SU-DHL-6 (cell line): ENCODE measurements at regions not wholly inside any gene's neighbourhood (a gene's known extent, or its start where the extent isn't known, plus 50 kb on each side); places are given as distances from the start of the nearest gene placed in this dataset.

Source experiments
- H2AFZ ChIP-seq: fragments of 200-600 bp; sonication (generic); 2 replicates; pipeline ENCODE4 v1.6.1; 2014; ENCODE audit warnings: low read depth, mild to moderate bottlenecking, moderate library complexity, mixed read lengths, antibody characterized with exemption, low read length; ENCODE audit not compliant: severe bottlenecking
- H3F3A ChIP-seq: fragments of 200-600 bp; shearing (Covaris generic); 2 replicates; pipeline ENCODE4 v1.6.0; 2016; ENCODE audit warnings: antibody characterized with exemption, mild to moderate bottlenecking; ENCODE audit not compliant: insufficient read depth
- H3K27ac ChIP-seq: fragments of 200-600 bp; sonication (generic); 2 replicates; pipeline ENCODE4 v1.5.1; 2016; ENCODE audit warnings: low read depth, mild to moderate bottlenecking, low read length, moderate library complexity, mixed read lengths
- H3K27me3 ChIP-seq: fragments of 200-600 bp; sonication (generic), shearing (Covaris generic); 2 replicates; pipeline ENCODE4 v1.6.0; 2014; ENCODE audit warnings: mild to moderate bottlenecking, low read length
- H3K36me3 ChIP-seq: fragments of 200-600 bp; sonication (generic); 2 replicates; pipeline ENCODE4 v1.6.1; 2014; ENCODE audit warnings: mild to moderate bottlenecking, low read length, mixed read lengths
- H3K4me2 ChIP-seq: fragments of 300-600, 200-600 bp; shearing (Covaris generic), sonication (generic); 2 replicates; pipeline ENCODE4 v1.6.0; 2014; ENCODE audit warnings: low read length, low read depth, mild to moderate bottlenecking; ENCODE audit not compliant: poor library complexity, severe bottlenecking
- H3K4me3 ChIP-seq: fragments of 200-600 bp; sonication (generic); 2 replicates; pipeline ENCODE4 v1.5.1; 2014; ENCODE audit warnings: antibody characterized with exemption, low read length, mild to moderate bottlenecking, mixed read lengths; ENCODE audit not compliant: insufficient read depth, poor library complexity, severe bottlenecking
- H3K79me2 ChIP-seq: fragments of 200-600 bp; sonication (generic); 2 replicates; pipeline ENCODE4 v1.6.1; 2014; ENCODE audit warnings: mild to moderate bottlenecking, low read length, moderate library complexity; ENCODE audit not compliant: insufficient read depth
- H3K9ac ChIP-seq: fragments of 200-600 bp; sonication (generic); 2 replicates; pipeline ENCODE4 v1.7.0; 2014; ENCODE audit warnings: mild to moderate bottlenecking, low read length
- H3K9me2 ChIP-seq: fragments of 200-600 bp; sonication (generic); replicated peaks from 2 replicates; pipeline ENCODE4 v1.6.1; 2014; ENCODE audit warnings: low read length; ENCODE audit not compliant: insufficient read depth
- H3K9me3 ChIP-seq: fragments of 200-600 bp; sonication (generic); 2 replicates; pipeline ENCODE4 v1.6.1; 2014; ENCODE audit warnings: low read length, mixed read lengths; ENCODE audit not compliant: insufficient read depth
- H4K20me1 ChIP-seq: fragments of 200-600 bp; sonication (generic); 2 replicates; pipeline ENCODE4 v1.6.1; 2014; ENCODE audit warnings: low read depth, mild to moderate bottlenecking, antibody characterized with exemption, low read length, moderate library complexity, mixed read lengths
- CTCF ChIP-seq: fragments of 200-600 bp; sonication (generic); IDR thresholded peaks from one replicate; pipeline ENCODE4 v1.5.1; 2017; ENCODE audit warnings: antibody characterized with exemption, mild to moderate bottlenecking, low read length, moderate library complexity; ENCODE audit not compliant: insufficient read depth, poor library complexity, severe bottlenecking
- EZH2phosphoT487 ChIP-seq: fragments of 200-600 bp; sonication (generic), shearing (Covaris generic); conservative IDR thresholded peaks from 2 replicates; pipeline ENCODE4 v1.6.1; 2018; ENCODE audit warnings: mild to moderate bottlenecking, antibody characterized with exemption, low read length, moderate library complexity, mixed read lengths

- H3K36me3 ChIP-seq = no peaks in the 10 kb centered on the region
- TF ChIP-seq CTCF = no peak
- TF ChIP-seq EZH2phosphoT487 = no peak
- no peak overlapping the region; the same call in 1 of the 2 replicates for H3K9ac ChIP-seq
- H3K4me2 ChIP-seq = no peak overlapping the region
- peaks cover 11% of the 10 kb centered on the region; the same call in 1 of the 2 replicates for H3F3A ChIP-seq
- no peaks in the 10 kb centered on the region for H3K9me2 ChIP-seq
- no peaks in the 10 kb centered on the region for H3K79me2 ChIP-seq
- H3K27ac ChIP-seq = no peak overlapping the region
- H3K9me3 ChIP-seq = no peaks in the 10 kb centered on the region
- H3K27me3 ChIP-seq = no peaks in the 10 kb centered on the region
- no peaks in the 10 kb centered on the region for H4K20me1 ChIP-seq
- no peak overlapping the region for H3K4me3 ChIP-seq
- peak overlapping the region; percentile 55 for H2AFZ ChIP-seq
Measured at GRCh38 chr2:12555012-12555645, 161.6 kb upstream of the TRIB2 start.

GRCh38 chr2:12556762-12557161 is 160.0 kb upstream of the TRIB2 start:
- H3K27ac ChIP-seq = no peak overlapping the region
- H2AFZ ChIP-seq = no peak overlapping the region

GRCh38 chr2:12557688-12558087 is 159.0 kb upstream of the TRIB2 start:
- no peaks in the 10 kb centered on the region for H4K20me1 ChIP-seq
- no peaks in the 10 kb centered on the region for H3K36me3 ChIP-seq
- no peak overlapping the region for H3K4me3 ChIP-seq
- H3K9me3 ChIP-seq = no peaks in the 10 kb centered on the region
- no peak overlapping the region for H3K9ac ChIP-seq
- no peak overlapping the region for H2AFZ ChIP-seq
- H3K79me2 ChIP-seq = no peaks in the 10 kb centered on the region
- H3K9me2 ChIP-seq = no peaks in the 10 kb centered on the region
- no peaks in the 10 kb centered on the region for H3K27me3 ChIP-seq
- peaks cover 11% of the 10 kb centered on the region; the same call in 1 of the 2 replicates for H3F3A ChIP-seq
- no peak for TF ChIP-seq CTCF
- TF ChIP-seq EZH2phosphoT487 = no peak
- no peak overlapping the region for H3K4me2 ChIP-seq
- no peak overlapping the region for H3K27ac ChIP-seq

More at GRCh38 chr2:12556762-12557161, 160.0 kb upstream of the TRIB2 start:
- Histone ChIP-seq H3F3A (peaks cover 11% of the 10 kb centered on the region; the same call in 1 of the 2 replicates), H3K79me2 (no peaks in the 10 kb centered on the region), H3K9me3 (no peaks in the 10 kb centered on the region), H4K20me1 (no peaks in the 10 kb centered on the region), H3K27me3 (no peaks in the 10 kb centered on the region), H3K9ac (no peak overlapping the region), H3K4me3 (no peak overlapping the region), H3K9me2 (no peaks in the 10 kb centered on the region), H3K36me3 (no peaks in the 10 kb centered on the region), H3K4me2 (no peak overlapping the region)
- TF ChIP-seq EZH2phosphoT487 = no peak
- TF ChIP-seq CTCF = no peak
